ENCODE measurements at regions not wholly inside any gene's neighbourhood (a gene's known extent, or its start where the extent isn't known, plus 50 kb on each side); places are given as distances from the start of the nearest gene placed in this dataset.
"Not testable (repeated sequence)": the region's sequence is repeated elsewhere in the genome, so short reads cannot be mapped to it uniquely, and the experiment has no call there.

DNA sequence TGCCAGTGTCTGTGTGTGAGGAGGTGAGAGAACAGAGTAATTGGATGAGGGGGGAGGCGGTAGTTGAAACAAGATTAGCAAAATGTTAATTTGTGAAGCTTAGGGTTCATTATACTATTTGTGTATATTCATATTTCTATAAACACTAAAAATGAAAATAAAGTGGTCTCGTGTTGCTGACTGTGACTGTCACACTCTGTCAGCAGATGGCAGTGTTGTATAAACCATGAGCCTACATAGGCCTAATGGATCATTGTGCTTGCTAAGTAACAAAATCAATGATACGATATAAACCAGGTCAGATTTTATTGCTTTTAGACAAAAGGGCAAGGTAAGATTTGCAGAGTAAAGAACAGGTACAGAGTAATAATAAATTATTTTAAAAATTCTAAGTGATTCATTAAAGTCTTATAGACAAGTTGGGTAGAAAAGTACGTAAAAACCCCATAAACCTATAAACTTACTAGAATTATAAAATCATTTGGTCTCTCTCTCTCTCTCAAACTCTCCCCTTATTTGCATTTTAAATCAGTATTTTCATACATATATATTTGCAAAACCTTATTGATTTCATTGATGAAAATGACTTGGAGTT, 182.7 kb downstream of the RPIA start:
- Histone ChIP-seq H3K4me1 (no peaks in the 10 kb centered on the region), H3K9me3 (no peaks in the 10 kb centered on the region), H3K4me3 (no peak overlapping the region), H3K36me3 (no peaks in the 10 kb centered on the region), H3K27ac (no peak overlapping the region), H3K27me3 (no peaks in the 10 kb centered on the region)
- TF ChIP-seq, protein P1, sequence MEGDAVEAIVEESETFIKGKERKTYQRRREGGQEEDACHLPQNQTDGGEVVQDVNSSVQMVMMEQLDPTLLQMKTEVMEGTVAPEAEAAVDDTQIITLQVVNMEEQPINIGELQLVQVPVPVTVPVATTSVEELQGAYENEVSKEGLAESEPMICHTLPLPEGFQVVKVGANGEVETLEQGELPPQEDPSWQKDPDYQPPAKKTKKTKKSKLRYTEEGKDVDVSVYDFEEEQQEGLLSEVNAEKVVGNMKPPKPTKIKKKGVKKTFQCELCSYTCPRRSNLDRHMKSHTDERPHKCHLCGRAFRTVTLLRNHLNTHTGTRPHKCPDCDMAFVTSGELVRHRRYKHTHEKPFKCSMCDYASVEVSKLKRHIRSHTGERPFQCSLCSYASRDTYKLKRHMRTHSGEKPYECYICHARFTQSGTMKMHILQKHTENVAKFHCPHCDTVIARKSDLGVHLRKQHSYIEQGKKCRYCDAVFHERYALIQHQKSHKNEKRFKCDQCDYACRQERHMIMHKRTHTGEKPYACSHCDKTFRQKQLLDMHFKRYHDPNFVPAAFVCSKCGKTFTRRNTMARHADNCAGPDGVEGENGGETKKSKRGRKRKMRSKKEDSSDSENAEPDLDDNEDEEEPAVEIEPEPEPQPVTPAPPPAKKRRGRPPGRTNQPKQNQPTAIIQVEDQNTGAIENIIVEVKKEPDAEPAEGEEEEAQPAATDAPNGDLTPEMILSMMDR (IDR thresholded peaks at IDR 0.05): peak; percentile 81
- no peak for DNase-seq
- peak; percentile 86 for ATAC-seq
- intact Hi-C loops (cut with DNase I): no loop called here

DNA sequence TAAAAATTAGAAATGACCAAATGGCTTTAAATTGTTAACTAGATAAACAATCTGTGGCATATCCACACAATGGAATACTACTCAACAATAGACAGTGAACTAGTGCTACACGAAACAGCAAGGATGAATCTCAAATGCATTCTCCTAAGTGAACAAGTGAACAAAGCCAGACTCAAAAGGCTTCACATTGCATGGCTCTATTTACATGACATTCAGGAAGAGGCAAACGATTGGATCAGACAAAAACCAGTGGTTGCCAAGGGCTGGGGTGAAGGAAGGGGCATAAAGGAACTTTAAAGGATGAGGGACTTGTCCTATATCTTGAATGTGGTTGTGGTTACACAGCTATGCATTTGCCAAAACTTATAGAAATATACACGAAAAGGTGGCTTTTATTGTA, 184.3 kb downstream of the RPIA start:
- no peaks in the 10 kb centered on the region for H3K36me3 ChIP-seq
- no peak for ATAC-seq
- intact Hi-C loops (cut with DNase I): no loop called here

DNA sequence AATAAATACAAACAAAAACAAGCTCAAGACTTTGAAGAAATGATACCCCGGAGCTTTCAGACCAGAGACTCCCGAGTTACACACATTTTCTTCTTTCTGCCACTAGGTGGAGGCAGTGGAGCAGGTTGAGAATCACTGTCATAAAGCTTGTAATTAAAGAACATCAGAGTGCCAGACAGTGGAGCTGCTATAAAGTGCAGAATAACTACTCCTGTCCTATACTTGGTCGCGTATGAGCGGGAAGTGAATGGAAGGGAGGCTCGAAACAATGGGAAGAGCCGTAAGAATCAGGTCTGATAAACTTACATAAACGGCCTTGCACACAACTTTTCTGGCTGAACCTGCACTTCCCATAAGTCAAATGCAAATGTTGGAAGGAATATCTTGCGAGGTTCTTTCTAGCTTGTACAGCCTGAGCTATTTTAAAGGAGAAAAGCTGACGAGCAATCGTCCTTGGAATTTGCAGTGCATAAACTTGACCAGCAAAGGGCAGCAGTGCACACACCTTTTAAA, 189.0 kb downstream of the RPIA start:
- intact Hi-C loops (cut with DNase I): no loop called here

More for the DNA sequence above, 184.3 kb downstream of the RPIA start:
- no peaks in the 10 kb centered on the region for H3K27me3 ChIP-seq
- no peaks in the 10 kb centered on the region for H3K9me3 ChIP-seq
- no peak overlapping the region for H3K27ac ChIP-seq
- TF ChIP-seq, protein P1 (IDR thresholded peaks at IDR 0.05): no peak
- H3K4me3 ChIP-seq: no peak overlapping the region
- H3K4me1 ChIP-seq: no peaks in the 10 kb centered on the region
- DNase-seq: no peak

DNA sequence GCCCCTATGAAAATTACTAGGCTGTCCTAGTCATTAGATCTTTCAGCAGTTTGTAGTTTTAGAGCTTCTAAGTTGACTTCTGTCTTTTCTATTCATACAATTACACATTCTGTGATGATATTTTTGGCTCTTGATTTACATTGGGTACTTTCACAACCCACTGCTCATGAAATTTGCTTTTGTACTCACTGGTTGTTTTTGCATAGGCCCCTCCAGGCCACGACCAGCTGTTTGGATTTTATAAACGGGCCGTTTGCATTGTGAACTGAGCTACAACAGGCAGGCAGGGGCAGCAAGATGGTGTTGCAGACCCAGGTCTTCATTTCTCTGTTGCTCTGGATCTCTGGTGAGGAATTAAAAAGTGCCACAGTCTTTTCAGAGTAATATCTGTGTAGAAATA, 193.8 kb downstream of the RPIA start:
- Histone ChIP-seq H3K36me3 (no peaks in the 10 kb centered on the region), H3K4me1 (no peaks in the 10 kb centered on the region), H3K4me3 (no peak overlapping the region), H3K27me3 (no peaks in the 10 kb centered on the region), H3K27ac (no peak overlapping the region), H3K9me3 (no peaks in the 10 kb centered on the region)
- DNase-seq: no peak
- ATAC-seq: no peak
- TF ChIP-seq, protein P1 (IDR thresholded peaks at IDR 0.05): no peak
- intact Hi-C loops (cut with DNase I): no loop called here

More for the DNA sequence above, 189.0 kb downstream of the RPIA start:
- DNase-seq: no peak
- Histone ChIP-seq H3K4me1 (no peaks in the 10 kb centered on the region), H3K27me3 (no peaks in the 10 kb centered on the region), H3K36me3 (no peaks in the 10 kb centered on the region), H3K9me3 (no peaks in the 10 kb centered on the region), H3K27ac (no peak overlapping the region), H3K4me3 (no peak overlapping the region)
- TF ChIP-seq, protein P1 (IDR thresholded peaks at IDR 0.05): peak; percentile 76
- ATAC-seq: peak; percentile 87

DNA sequence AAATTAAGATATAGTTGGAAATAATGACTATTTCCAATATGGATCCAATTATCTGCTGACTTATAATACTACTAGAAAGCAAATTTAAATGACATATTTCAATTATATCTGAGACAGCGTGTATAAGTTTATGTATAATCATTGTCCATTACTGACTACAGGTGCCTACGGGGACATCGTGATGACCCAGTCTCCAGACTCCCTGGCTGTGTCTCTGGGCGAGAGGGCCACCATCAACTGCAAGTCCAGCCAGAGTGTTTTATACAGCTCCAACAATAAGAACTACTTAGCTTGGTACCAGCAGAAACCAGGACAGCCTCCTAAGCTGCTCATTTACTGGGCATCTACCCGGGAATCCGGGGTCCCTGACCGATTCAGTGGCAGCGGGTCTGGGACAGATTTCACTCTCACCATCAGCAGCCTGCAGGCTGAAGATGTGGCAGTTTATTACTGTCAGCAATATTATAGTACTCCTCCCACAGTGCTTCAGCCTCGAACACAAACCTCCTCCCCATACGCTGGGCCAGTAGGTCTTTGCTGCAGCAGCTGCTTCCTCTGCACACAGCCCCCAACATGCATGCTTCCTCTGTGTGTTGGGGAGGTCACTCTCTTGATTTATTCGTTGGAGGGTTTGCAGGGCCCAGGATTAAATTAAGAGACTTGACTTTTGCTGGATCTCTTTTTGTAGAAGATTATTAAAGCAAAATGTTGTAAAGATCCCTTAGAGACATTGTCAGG, 194.4 kb downstream of the RPIA start:
- TF ChIP-seq, protein P1 (IDR thresholded peaks at IDR 0.05): no peak
- Histone ChIP-seq H3K9me3 (no peaks in the 10 kb centered on the region), H3K36me3 (no peaks in the 10 kb centered on the region), H3K4me3 (no peak overlapping the region), H3K27ac (no peak overlapping the region), H3K27me3 (no peaks in the 10 kb centered on the region), H3K4me1 (no peaks in the 10 kb centered on the region)
- DNase-seq: no peak
- ATAC-seq: no peak
- intact Hi-C loops (cut with DNase I): no loop called here

DNA sequence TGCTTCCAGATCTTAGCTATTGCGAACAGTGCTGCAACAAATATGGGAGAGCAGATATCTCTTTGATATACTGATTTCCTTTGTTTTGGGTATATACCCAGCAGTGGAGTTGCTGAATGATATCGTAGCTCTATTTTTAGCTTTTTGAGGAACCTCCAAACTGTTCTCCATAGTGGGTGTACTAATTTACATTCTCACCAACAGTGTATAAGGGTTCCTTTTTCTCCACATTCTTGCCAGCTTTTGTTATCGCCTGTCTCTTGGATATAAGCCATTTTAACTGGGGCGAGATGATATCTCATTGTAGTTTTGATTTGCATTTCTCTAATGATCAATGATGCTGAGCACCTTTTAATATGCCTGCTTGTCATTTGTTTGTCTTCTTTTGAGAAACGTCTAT, 196.0 kb downstream of the RPIA start:
- H3K4me3 ChIP-seq; intact Hi-C loops (cut with DNase I); DNase-seq; H3K9me3 ChIP-seq; H3K27ac ChIP-seq; H3K4me1 ChIP-seq; ATAC-seq; H3K27me3 ChIP-seq; H3K36me3 ChIP-seq: not testable (repeated sequence)

Measured in upper lobe of right lung (tissue), 1 donor.